ENCODE measurements at regions not wholly inside any gene's neighbourhood (a gene's known extent, or its start where the extent isn't known, plus 50 kb on each side); places are given as distances from the start of the nearest gene placed in this dataset.
"Not testable (repeated sequence)": the region's sequence is repeated elsewhere in the genome, so short reads cannot be mapped to it uniquely, and the experiment has no call there.

GRCh38 chr20:30919514-30920188 lies 337.8 kb upstream of the DEFB115 start:
- Mint-ChIP-seq H3K27me3 (peaks cover 3% of the 10 kb centered on the region), H3K9me3 (peaks cover 3% of the 10 kb centered on the region), H3K4me1 (no peaks in the 10 kb centered on the region), H3K36me3 (ENCODE audit: low read depth) (no peaks in the 10 kb centered on the region), H3K27ac (no peak overlapping the region), H3K4me3 (no peak overlapping the region)
- no peak for ATAC-seq (replicated peaks)

GRCh38 chr20:30921286-30922071 lies 336.0 kb upstream of the DEFB115 start:
- ATAC-seq (replicated peaks), result no peak
- Mint-ChIP-seq H3K4me1 (no peaks in the 10 kb centered on the region), H3K9me3 (peaks cover 3% of the 10 kb centered on the region), H3K27ac (no peak overlapping the region), H3K27me3 (peaks cover 3% of the 10 kb centered on the region), H3K36me3 (ENCODE audit: low read depth) (no peaks in the 10 kb centered on the region), H3K4me3 (no peak overlapping the region)

- Mint-ChIP-seq H3K36me3 (ENCODE audit: low read depth) (no peaks in the 10 kb centered on the region), H3K4me3 (no peak overlapping the region), H3K27me3 (peaks cover 3% of the 10 kb centered on the region), H3K9me3 (peaks cover 3% of the 10 kb centered on the region), H3K4me1 (no peaks in the 10 kb centered on the region), H3K27ac (no peak overlapping the region)
- ATAC-seq (replicated peaks), result no peak
Measured at GRCh38 chr20:30922129-30922528, 335.3 kb upstream of the DEFB115 start.

DNA sequence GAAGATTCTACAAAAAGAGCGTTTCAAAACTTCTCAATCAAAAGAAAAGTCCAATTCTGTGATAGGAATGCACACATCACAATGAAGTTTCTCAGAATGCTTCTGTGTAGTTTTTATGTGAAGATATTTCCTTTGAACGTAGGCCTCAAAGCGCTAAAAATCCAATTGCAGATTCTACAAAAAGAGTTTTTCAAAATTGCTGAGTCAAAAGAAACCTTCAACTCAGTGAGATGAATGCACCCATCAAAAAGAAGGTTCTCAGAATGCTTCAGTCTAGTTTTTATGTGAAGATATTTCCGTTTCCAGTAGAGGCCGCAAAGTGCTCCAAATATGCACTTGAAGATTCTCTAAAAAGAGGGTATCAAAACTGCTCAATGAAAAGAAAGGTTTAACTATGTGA lies 319.7 kb upstream of the DEFB115 start:
- Mint-ChIP-seq H3K9me3 (no peaks in the 10 kb centered on the region), H3K36me3 (ENCODE audit: low read depth) (no peaks in the 10 kb centered on the region), H3K4me1 (no peaks in the 10 kb centered on the region), H3K4me3 (no peak overlapping the region), H3K27me3 (no peaks in the 10 kb centered on the region), H3K27ac (no peak overlapping the region)
- no peak for ATAC-seq (replicated peaks)

- peaks cover 3% of the 10 kb centered on the region for H3K27me3 Mint-ChIP-seq
- H3K9me3 Mint-ChIP-seq, result no peaks in the 10 kb centered on the region
- no peaks in the 10 kb centered on the region for H3K4me1 Mint-ChIP-seq
- ATAC-seq (replicated peaks), result no peak
- H3K4me3 Mint-ChIP-seq, result no peak overlapping the region
- H3K27ac Mint-ChIP-seq, result no peak overlapping the region
- no peaks in the 10 kb centered on the region for H3K36me3 Mint-ChIP-seq (ENCODE audit: low read depth)
Measured at GRCh38 chr20:30949761-30950160, 307.7 kb upstream of the DEFB115 start.

- not testable (repeated sequence) for H3K27me3 Mint-ChIP-seq; H3K4me3 Mint-ChIP-seq; H3K27ac Mint-ChIP-seq; ATAC-seq (replicated peaks); H3K36me3 Mint-ChIP-seq (ENCODE audit: low read depth); H3K9me3 Mint-ChIP-seq; H3K4me1 Mint-ChIP-seq
Measured at GRCh38 chr20:30951088-30951487, 306.4 kb upstream of the DEFB115 start.

GRCh38 chr20:30956649-30957048 lies 300.8 kb upstream of the DEFB115 start:
- not testable (repeated sequence) for ATAC-seq (replicated peaks); H3K9me3 Mint-ChIP-seq; H3K4me1 Mint-ChIP-seq; H3K36me3 Mint-ChIP-seq (ENCODE audit: low read depth); H3K27me3 Mint-ChIP-seq; H3K27ac Mint-ChIP-seq; H3K4me3 Mint-ChIP-seq

GRCh38 chr20:30959208-30959607 lies 298.3 kb upstream of the DEFB115 start:
- not testable (repeated sequence) for H3K27ac Mint-ChIP-seq; ATAC-seq (replicated peaks); H3K27me3 Mint-ChIP-seq; H3K9me3 Mint-ChIP-seq; H3K4me1 Mint-ChIP-seq; H3K36me3 Mint-ChIP-seq (ENCODE audit: low read depth); H3K4me3 Mint-ChIP-seq

DNA sequence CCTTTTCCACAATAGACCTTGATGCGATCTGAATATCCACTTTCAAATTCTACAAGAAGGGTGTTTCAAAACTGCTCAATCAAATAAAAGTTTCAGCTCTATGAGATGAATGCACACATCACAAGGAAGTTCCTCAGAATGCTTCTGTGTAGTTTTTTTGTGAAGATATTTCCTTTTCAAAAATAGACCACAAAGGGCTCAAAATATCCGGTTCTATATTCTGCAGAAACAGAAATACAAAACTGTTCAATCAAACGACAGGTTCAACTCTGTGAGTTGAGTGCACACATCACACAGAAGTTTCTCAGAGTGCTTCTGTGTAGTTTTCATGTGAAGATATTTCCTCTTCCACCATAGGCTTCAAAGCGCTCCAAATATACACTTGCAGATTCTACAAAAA lies 293.9 kb upstream of the DEFB115 start:
- no peaks in the 10 kb centered on the region for H3K36me3 Mint-ChIP-seq (ENCODE audit: low read depth)
- no peak for ATAC-seq (replicated peaks)
- no peak overlapping the region for H3K4me3 Mint-ChIP-seq
- H3K27ac Mint-ChIP-seq, result no peak overlapping the region
- H3K27me3 Mint-ChIP-seq, result no peaks in the 10 kb centered on the region
- H3K4me1 Mint-ChIP-seq, result no peaks in the 10 kb centered on the region
- no peaks in the 10 kb centered on the region for H3K9me3 Mint-ChIP-seq

DNA sequence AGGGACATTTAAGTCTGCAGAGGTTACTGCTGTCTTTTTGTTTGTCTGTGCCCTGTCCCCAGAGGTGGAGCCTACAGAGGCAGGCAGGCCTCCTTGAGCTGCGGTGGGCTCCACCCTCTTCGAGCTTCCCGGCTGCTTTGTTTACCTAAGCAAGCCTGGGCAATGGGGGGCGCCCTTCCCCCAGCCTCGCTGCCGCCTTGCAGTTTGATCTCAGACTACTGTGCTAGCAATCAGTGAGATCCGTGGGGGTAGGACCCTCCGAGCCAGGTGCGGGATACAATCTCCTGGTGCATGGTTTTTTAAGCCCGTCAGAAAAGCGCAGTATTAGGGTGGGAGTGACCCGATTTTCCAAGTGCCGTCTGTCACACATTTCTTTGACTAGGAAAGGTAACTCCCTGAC lies 281.6 kb upstream of the DEFB115 start:
- not testable (repeated sequence) for ATAC-seq (replicated peaks); H3K27ac Mint-ChIP-seq; H3K4me1 Mint-ChIP-seq; H3K4me3 Mint-ChIP-seq; H3K36me3 Mint-ChIP-seq (ENCODE audit: low read depth); H3K27me3 Mint-ChIP-seq; H3K9me3 Mint-ChIP-seq

DNA sequence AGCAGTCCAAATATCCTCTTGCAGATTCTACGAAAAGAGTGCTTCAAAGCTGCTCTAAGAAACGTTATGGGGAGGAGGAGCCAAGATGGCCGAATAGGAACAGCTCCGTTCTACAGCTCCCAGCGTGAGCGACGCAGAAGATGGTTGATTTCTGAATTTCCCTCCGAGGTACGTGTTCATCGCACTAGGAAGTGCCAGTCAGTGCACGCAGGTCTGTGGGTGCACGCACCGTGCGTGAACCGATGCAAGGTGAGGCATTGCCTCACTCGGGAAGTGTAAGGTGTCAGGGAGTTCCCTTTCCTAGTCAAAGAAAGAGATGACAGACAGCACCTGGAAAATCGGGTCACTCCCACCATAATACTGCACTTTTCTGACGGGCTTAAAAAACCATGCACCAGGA lies 272.1 kb upstream of the DEFB115 start:
- H3K4me3 Mint-ChIP-seq, result no peak overlapping the region
- no peaks in the 10 kb centered on the region for H3K27me3 Mint-ChIP-seq
- H3K36me3 Mint-ChIP-seq (ENCODE audit: low read depth), result no peaks in the 10 kb centered on the region
- H3K9me3 Mint-ChIP-seq, result peaks cover 23% of the 10 kb centered on the region
- H3K27ac Mint-ChIP-seq, result no peak overlapping the region
- no peaks in the 10 kb centered on the region for H3K4me1 Mint-ChIP-seq
- ATAC-seq (replicated peaks), result no peak

Data from activated T-helper 17 cell treated with anti-CD3 and anti-CD28 coated beads, Interleukin-2, amount 50 U/mL, for 72 hours (primary cell).